Right cardiac atrium (tissue), 5 donors: ENCODE measurements at regions not wholly inside any gene's neighbourhood (a gene's known extent, or its start where the extent isn't known, plus 50 kb on each side); places are given as distances from the start of the nearest gene placed in this dataset.

Experiments
- ATAC-seq, 2 donors: fragments of 200-7000 bp; cut with Tn5 transposase; one replicate each; pipeline versions ENCODE4 v1.8.0 to v1.9.1; 2020; ENCODE audit warnings: moderate library complexity in 2 of 2, mild to moderate bottlenecking in 1 of 2
- DNase-seq, 3 donors: peaks; one replicate each; pipeline ENCODE4 v3.0.0-alpha.2; 2020
- H3K27ac ChIP-seq: one replicate; pipeline ENCODE4 v1.5.1; 2013; ENCODE audit warnings: mild to moderate bottlenecking, low read length, control low read depth, moderate library complexity
- H3K27me3 ChIP-seq: one replicate; pipeline ENCODE4 v1.6.1; 2013; ENCODE audit not compliant: control insufficient read depth, insufficient read depth
- H3K4me1 ChIP-seq: one replicate; pipeline ENCODE4 v1.6.1; 2013; ENCODE audit warnings: low read length; ENCODE audit not compliant: control insufficient read depth, insufficient read depth
- H3K4me3 ChIP-seq: one replicate; pipeline ENCODE4 v1.5.1; 2013; ENCODE audit warnings: low read length, control low read depth
- H3K9me3 ChIP-seq: one replicate; pipeline ENCODE4 v1.6.1; 2013; ENCODE audit warnings: low read length; ENCODE audit not compliant: control insufficient read depth
- WGBS: extraction: QIAGEN DNeasy Blood & Tissue Kit; methylation state at CpG from one replicate; pipeline ENCODE4 v1.1.7; 2013; 5-methylcytosine and 5-hydroxymethylcytosine counted together
- intact Hi-C, 4 donors: fragments of 100-400 bp; cut with DNase I; formaldehyde crosslinking; loops; one replicate each; pipeline versions ENCODE4 v1.11.0 to v1.14.0; 2022 to 2023
- donor health status: healthy with polysubstance abuse.
- donor health status: DM: no; HTN: yes; CAD: no.
- donor health status: DM: no; HTN: no; CAD: no.
- donor health status: DM: no; HTN: yes; CAD: no; lungs with severe emphysema.
- donor health status: DM: yes; HTN: yes; CAD: no.

- intact Hi-C loops, result no loop called here
- Histone ChIP-seq H3K4me3 (no peak overlapping the region), H3K27me3 (no peaks in the 10 kb centered on the region), H3K4me1 (no peaks in the 10 kb centered on the region), H3K9me3 (no peaks in the 10 kb centered on the region), H3K27ac (no peak overlapping the region)
- 91% methylated on average over 3 of the region's 3 CpGs for WGBS
- ATAC-seq (no peak), DNase-seq (no peak)
These were observed 135.5 kb upstream of the ZSWIM2 start for GRCh38 chr2:186984481-186984880.

GRCh38 chr2:186980787-186981550 lies 132.0 kb upstream of the ZSWIM2 start:
- H3K9me3 ChIP-seq, result no peaks in the 10 kb centered on the region
- intact Hi-C loops, result no loop called here
- WGBS, result 86% methylated on average over 11 of the region's 11 CpGs

GRCh38 chr2:186980117-186980442 lies 131.1 kb upstream of the ZSWIM2 start:
- H3K27ac ChIP-seq, result no peak overlapping the region
- 98% methylated on average over 2 of the region's 2 CpGs for WGBS
- no peak overlapping the region for H3K4me3 ChIP-seq
- no peak for DNase-seq
- no peaks in the 10 kb centered on the region for H3K27me3 ChIP-seq
- no peaks in the 10 kb centered on the region for H3K9me3 ChIP-seq
- intact Hi-C loops, result no loop called here
- no peaks in the 10 kb centered on the region for H3K4me1 ChIP-seq
- no peak for ATAC-seq

More at GRCh38 chr2:186980787-186981550, 132.0 kb upstream of the ZSWIM2 start:
- Histone ChIP-seq H3K27ac (no peak overlapping the region), H3K4me1 (no peaks in the 10 kb centered on the region), H3K4me3 (no peak overlapping the region), H3K27me3 (no peaks in the 10 kb centered on the region)
- no peak for ATAC-seq
- DNase-seq, result no peak

GRCh38 chr2:186979439-186980116 lies 130.6 kb upstream of the ZSWIM2 start:
- Histone ChIP-seq H3K27me3 (no peaks in the 10 kb centered on the region), H3K9me3 (no peaks in the 10 kb centered on the region), H3K4me3 (no peak overlapping the region), H3K4me1 (no peaks in the 10 kb centered on the region), H3K27ac (no peak overlapping the region)
- no peak for ATAC-seq
- intact Hi-C loops, result no loop called here
- 91% methylated on average over 10 of the region's 10 CpGs for WGBS
- no peak for DNase-seq

GRCh38 chr2:186977433-186978045 lies 128.6 kb upstream of the ZSWIM2 start:
- no peaks in the 10 kb centered on the region for H3K27me3 ChIP-seq
- intact Hi-C loops, result no loop called here
- no peaks in the 10 kb centered on the region for H3K9me3 ChIP-seq
- H3K4me1 ChIP-seq, result no peaks in the 10 kb centered on the region
- 87% methylated on average over 3 of the region's 3 CpGs for WGBS
- H3K27ac ChIP-seq, result no peak overlapping the region
- no peak overlapping the region for H3K4me3 ChIP-seq
- ATAC-seq (no peak), DNase-seq (no peak)

- no peak for ATAC-seq
- intact Hi-C loops, result no loop called here
- Histone ChIP-seq H3K4me3 (no peak overlapping the region), H3K27ac (no peak overlapping the region), H3K4me1 (no peaks in the 10 kb centered on the region), H3K9me3 (no peaks in the 10 kb centered on the region), H3K27me3 (no peaks in the 10 kb centered on the region)
- no peak for DNase-seq
- 62% methylated on average over 5 of the region's 5 CpGs for WGBS
These were observed 127.4 kb upstream of the ZSWIM2 start for GRCh38 chr2:186976329-186976728.

GRCh38 chr2:186972281-186972970 lies 123.5 kb upstream of the ZSWIM2 start:
- no peak overlapping the region for H3K4me3 ChIP-seq
- WGBS, result 83% methylated on average over 7 of the region's 7 CpGs
- no peaks in the 10 kb centered on the region for H3K27me3 ChIP-seq
- intact Hi-C loops, result no loop called here
- no peaks in the 10 kb centered on the region for H3K4me1 ChIP-seq
- H3K27ac ChIP-seq, result no peak overlapping the region
- DNase-seq (no peak), ATAC-seq (no peak)
- no peaks in the 10 kb centered on the region for H3K9me3 ChIP-seq

GRCh38 chr2:186968277-186968676 lies 119.3 kb upstream of the ZSWIM2 start:
- DNase-seq (no peak), ATAC-seq (no peak)
- H3K4me3 ChIP-seq, result no peak overlapping the region
- no peaks in the 10 kb centered on the region for H3K4me1 ChIP-seq
- H3K27me3 ChIP-seq, result no peaks in the 10 kb centered on the region
- intact Hi-C loops, result no loop called here
- no peaks in the 10 kb centered on the region for H3K9me3 ChIP-seq
- H3K27ac ChIP-seq, result no peak overlapping the region
- WGBS, result 49% methylated on average over 4 of the region's 4 CpGs

GRCh38 chr2:186966015-186966414 lies 117.0 kb upstream of the ZSWIM2 start:
- H3K4me3 ChIP-seq, result no peak overlapping the region
- no peaks in the 10 kb centered on the region for H3K4me1 ChIP-seq
- intact Hi-C loops, result no loop called here
- WGBS, result 96% methylated on average over 4 of the region's 4 CpGs
- no peaks in the 10 kb centered on the region for H3K9me3 ChIP-seq
- no peaks in the 10 kb centered on the region for H3K27me3 ChIP-seq
- no peak for DNase-seq
- H3K27ac ChIP-seq, result no peak overlapping the region
- ATAC-seq, result no peak

GRCh38 chr2:186962085-186962747 lies 113.2 kb upstream of the ZSWIM2 start:
- Histone ChIP-seq H3K9me3 (no peaks in the 10 kb centered on the region), H3K4me1 (no peaks in the 10 kb centered on the region), H3K4me3 (no peak overlapping the region), H3K27ac (no peak overlapping the region), H3K27me3 (no peaks in the 10 kb centered on the region)
- no peak for ATAC-seq
- no peak for DNase-seq
- 96% methylated on average over 46 of the region's 46 CpGs for WGBS
- intact Hi-C loops, result no loop called here
